Activated gamma-delta T cell treated with Interleukin-2 at 50 U/mL for 16 hours (primary cell): ENCODE measurements at regions not wholly inside any gene's neighbourhood (a gene's known extent, or its start where the extent isn't known, plus 50 kb on each side); places are given as distances from the start of the nearest gene placed in this dataset.

ENCODE experiments used
- DNase-seq: peaks from one replicate; pipeline ENCODE4 v3.0.0-alpha.2; 2020

GRCh38 chr6:153780011-153780410, 259.0 kb upstream of the OPRM1 start:
- no peak for DNase-seq

GRCh38 chr6:153778216-153778615, 260.8 kb upstream of the OPRM1 start:
- no peak for DNase-seq

- DNase-seq: no peak
Observed at GRCh38 chr6:153771577-153771976, 267.5 kb upstream of the OPRM1 start.

GRCh38 chr6:153767127-153767526, 271.9 kb upstream of the OPRM1 start:
- no peak for DNase-seq

GRCh38 chr6:153758516-153758915, 280.5 kb upstream of the OPRM1 start:
- no peak for DNase-seq

GRCh38 chr6:153735761-153736160, 303.3 kb upstream of the OPRM1 start:
- no peak for DNase-seq

GRCh38 chr6:153729189-153729588, 309.9 kb upstream of the OPRM1 start:
- DNase-seq: no peak

GRCh38 chr6:153727885-153728284, 311.2 kb upstream of the OPRM1 start:
- DNase-seq: no peak

- DNase-seq: no peak
Observed at GRCh38 chr6:153725456-153725855, 313.6 kb upstream of the OPRM1 start.

- DNase-seq: no peak
Observed at GRCh38 chr6:153720732-153721131, 318.3 kb upstream of the OPRM1 start.

GRCh38 chr6:153705429-153705828, 333.6 kb upstream of the OPRM1 start:
- DNase-seq: no peak

GRCh38 chr6:153702671-153703070, 336.4 kb upstream of the OPRM1 start:
- DNase-seq: no peak

- no peak for DNase-seq
Observed at GRCh38 chr6:153698637-153699036, 340.4 kb upstream of the OPRM1 start.

- DNase-seq: no peak
Observed at GRCh38 chr6:153698001-153698400, 341.0 kb upstream of the OPRM1 start.

- no peak for DNase-seq
Observed at GRCh38 chr6:153677522-153677921, 361.5 kb upstream of the OPRM1 start.

GRCh38 chr6:153673750-153674149, 365.3 kb upstream of the OPRM1 start:
- no peak for DNase-seq

- DNase-seq: no peak
Observed at GRCh38 chr6:153673225-153673624, 365.8 kb upstream of the OPRM1 start.

- no peak for DNase-seq
Observed at GRCh38 chr6:153670403-153671026, 368.5 kb upstream of the OPRM1 start.

GRCh38 chr6:153668758-153669157, 370.3 kb upstream of the OPRM1 start:
- DNase-seq: no peak

GRCh38 chr6:153662982-153663381, 376.1 kb upstream of the OPRM1 start:
- DNase-seq: no peak

- DNase-seq: no peak
Observed at GRCh38 chr6:153645326-153645725, 393.7 kb upstream of the OPRM1 start.

GRCh38 chr6:153644000-153644399, 395.0 kb upstream of the OPRM1 start:
- DNase-seq: no peak

GRCh38 chr6:153634416-153634815, 404.6 kb upstream of the OPRM1 start:
- no peak for DNase-seq

GRCh38 chr6:153625089-153625488, 414.0 kb upstream of the OPRM1 start:
- DNase-seq: no peak

- no peak for DNase-seq
Observed at GRCh38 chr6:153624528-153624927, 414.5 kb upstream of the OPRM1 start.

- DNase-seq: no peak
Observed at GRCh38 chr6:153623496-153623895, 415.5 kb upstream of the OPRM1 start.
